IMR-90 (cell line): ENCODE measurements at regions not wholly inside any gene's neighbourhood (a gene's known extent, or its start where the extent isn't known, plus 50 kb on each side); places are given as distances from the start of the nearest gene placed in this dataset.

Experiments used
- ATAC-seq: fragments of 200-7000 bp; cut with Tn5 transposase; 2 replicates; pipeline ENCODE4 v1.9.1; 2020; ENCODE audit warnings: low read depth, mild to moderate bottlenecking, moderate library complexity
- BruUV-seq: library from RNA; stranded (reverse); fragments of 400-500 nt; replicated peaks from 2 replicates; lab custom pipeline; 2021; lab: Mats Ljungman, UMichigan
- CTCF ChIA-PET: fragments of 300-600 bp; formaldehyde crosslinking; extraction: SDS; loops from one replicate; lab custom pipeline; 2021; ENCODE audit warnings: antibody characterized with exemption; lab: Yijun Ruan, JAX
- POLR2A ChIA-PET: fragments of 300-600 bp; sonication (Branson Sonifier 250); formaldehyde crosslinking; loops from one replicate; lab custom pipeline; 2022; ENCODE audit warnings: antibody characterized with exemption; ENCODE audit not compliant: unreplicated experiment; lab: Charles Lee
- DNase-seq: peaks from one replicate; pipeline ENCODE4 v3.0.0; 2013
- H2AFZ ChIP-seq: replicated peaks from 2 replicates; pipeline ENCODE3; 2013; ENCODE audit warnings: low read length, mild to moderate bottlenecking; ENCODE audit not compliant: poor library complexity
- H2AK5ac ChIP-seq: 2 replicates; pipeline ENCODE4 v1.6.1; 2013; ENCODE audit warnings: low read depth, low read length, inconsistent platforms
- H2AK9ac ChIP-seq: replicated peaks from 2 replicates; pipeline ENCODE3; 2013; ENCODE audit warnings: mild to moderate bottlenecking, low read depth, low read length, moderate library complexity; ENCODE audit not compliant: poor library complexity
- H2BK120ac ChIP-seq: 2 replicates; pipeline ENCODE4 v1.6.1; 2013; ENCODE audit warnings: low read depth, low read length, inconsistent platforms
- H2BK15ac ChIP-seq: 3 replicates; pipeline ENCODE4 v1.6.1; 2013; ENCODE audit warnings: low read depth, low read length, inconsistent platforms
- H2BK20ac ChIP-seq: 2 replicates; pipeline ENCODE4 v1.6.1; 2013; ENCODE audit warnings: low read depth, mild to moderate bottlenecking, inconsistent platforms, low read length, moderate library complexity
- H2BK5ac ChIP-seq: 2 replicates; pipeline ENCODE4 v1.6.1; 2013; ENCODE audit warnings: mild to moderate bottlenecking, low read depth, low read length, inconsistent platforms; ENCODE audit not compliant: poor library complexity, severe bottlenecking
- H3K14ac ChIP-seq: replicated peaks from 2 replicates; pipeline ENCODE4 v1.6.1; 2013; ENCODE audit warnings: low read depth, low read length, inconsistent platforms
- H3K18ac ChIP-seq: 2 replicates; pipeline ENCODE4 v1.6.1; 2013; ENCODE audit warnings: low read depth, low read length, control low read depth
- H3K23ac ChIP-seq: 2 replicates; pipeline ENCODE4 v1.6.1; 2013; ENCODE audit warnings: low read depth, low read length, inconsistent platforms
- H3K27ac ChIP-seq: 2 replicates; pipeline ENCODE4 v1.5.1; 2013; ENCODE audit warnings: mild to moderate bottlenecking, control low read depth, low read length; ENCODE audit not compliant: insufficient read depth
- H3K27me3 ChIP-seq: 2 replicates; pipeline ENCODE4 v1.6.1; 2013; ENCODE audit warnings: low read length; ENCODE audit not compliant: control insufficient read depth, insufficient read depth
- H3K36me3 ChIP-seq: 2 replicates; pipeline ENCODE4 v1.6.1; 2013; ENCODE audit warnings: low read length, mixed read lengths; ENCODE audit not compliant: control insufficient read depth, insufficient read depth
- H3K4ac ChIP-seq: 2 replicates; pipeline ENCODE4 v1.6.1; 2013; ENCODE audit warnings: low read depth, low read length, inconsistent platforms
- H3K4me1 ChIP-seq: 2 replicates; pipeline ENCODE4 v1.6.1; 2013; ENCODE audit warnings: low read length, mixed read lengths; ENCODE audit not compliant: control insufficient read depth, insufficient read depth
- H3K4me2 ChIP-seq: 2 replicates; pipeline ENCODE4 v1.6.1; 2013; ENCODE audit warnings: low read depth, mild to moderate bottlenecking, control low read depth, low read length, moderate library complexity
- H3K4me3 ChIP-seq: 2 replicates; pipeline ENCODE4 v1.5.1; 2013; ENCODE audit warnings: low read depth, mild to moderate bottlenecking, control low read depth, low read length, moderate library complexity; ENCODE audit not compliant: insufficient read depth
- H3K56ac ChIP-seq: 2 replicates; pipeline ENCODE4 v1.6.1; 2013; ENCODE audit warnings: low read length, inconsistent platforms; ENCODE audit not compliant: insufficient read depth; ENCODE audit errors: extremely low read depth
- H3K79me1 ChIP-seq, 2 experiments: 2 replicates each; pipeline ENCODE4 v1.6.1; 2013; ENCODE audit warnings: low read length in 2 of 2, inconsistent platforms in 1 of 2, low read depth in 1 of 2
- H3K9ac ChIP-seq: 2 replicates; pipeline ENCODE4 v1.6.1; 2013; ENCODE audit warnings: low read depth, low read length, control low read depth
- H3K9me1 ChIP-seq: 2 replicates; pipeline ENCODE4 v1.6.1; 2013; ENCODE audit warnings: low read length, inconsistent platforms; ENCODE audit not compliant: insufficient read depth
- H3K9me3 ChIP-seq: 2 replicates; pipeline ENCODE4 v1.6.1; 2013; ENCODE audit warnings: low read length; ENCODE audit not compliant: control insufficient read depth, insufficient read depth
- H4K20me1 ChIP-seq: 2 replicates; pipeline ENCODE4 v1.6.1; 2013; ENCODE audit warnings: low read length, inconsistent platforms; ENCODE audit not compliant: insufficient read depth
- H4K5ac ChIP-seq: 2 replicates; pipeline ENCODE4 v1.6.1; 2013; ENCODE audit warnings: mild to moderate bottlenecking, low read depth, low read length, control low read depth
- H4K8ac ChIP-seq, 2 experiments: 2 replicates each; pipeline ENCODE4 v1.6.1; 2013; ENCODE audit warnings: low read depth in 2 of 2, low read length in 2 of 2, control low read depth in 1 of 2, inconsistent platforms in 1 of 2
- H4K91ac ChIP-seq: 2 replicates; pipeline ENCODE4 v1.6.1; 2013; ENCODE audit warnings: low read depth, low read length, inconsistent platforms; ENCODE audit not compliant: insufficient read depth
- BHLHE40 ChIP-seq: fragments of 150-350 bp; IDR thresholded peaks from 2 replicates; pipeline ENCODE4 v1.6.1; 2016; ENCODE audit warnings: mild to moderate bottlenecking, low read depth, low read length
- CEBPB ChIP-seq: IDR thresholded peaks from 2 replicates; pipeline ENCODE4 v1.6.1; 2012; ENCODE audit warnings: low read depth, low read length, improper control_type of control experiment
- CHD1 ChIP-seq: IDR thresholded peaks from 2 replicates; pipeline ENCODE4 v1.6.1; 2012; ENCODE audit warnings: low read depth, low read length, improper control_type of control experiment
- CTCF ChIP-seq: conservative IDR thresholded peaks from 2 replicates; pipeline ENCODE4 v1.5.1; 2012; ENCODE audit warnings: mild to moderate bottlenecking, low read depth, low read length, improper control_type of control experiment
- FOS ChIP-seq: fragments of 150-350 bp; IDR thresholded peaks from 2 replicates; pipeline ENCODE4 v1.6.1; 2016; ENCODE audit warnings: low read depth, low read length
- MAFK ChIP-seq: IDR thresholded peaks from 2 replicates; pipeline ENCODE4 v1.6.1; 2012; ENCODE audit warnings: low read depth, low read length, improper control_type of control experiment
- MAZ ChIP-seq: IDR thresholded peaks from 2 replicates; pipeline ENCODE4 v1.6.1; 2012; ENCODE audit warnings: low read depth, mild to moderate bottlenecking, low read length, improper control_type of control experiment, moderate library complexity, borderline replicate concordance
- MXI1 ChIP-seq: IDR thresholded peaks from 2 replicates; pipeline ENCODE4 v1.6.1; 2012; ENCODE audit warnings: low read depth, mild to moderate bottlenecking, low read length, moderate library complexity, borderline replicate concordance
- NFE2L2 ChIP-seq: fragments of 150-350 bp; IDR thresholded peaks from 2 replicates; pipeline ENCODE4 v1.6.1; 2016; ENCODE audit warnings: low read depth, mild to moderate bottlenecking, low read length
- POLR2A ChIP-seq: IDR thresholded peaks from 2 replicates; pipeline ENCODE4 v1.6.1; 2012; ENCODE audit warnings: mild to moderate bottlenecking, low read depth, low read length
- RAD21 ChIP-seq: IDR thresholded peaks from 2 replicates; pipeline ENCODE4 v1.6.1; 2012; ENCODE audit warnings: low read length, improper control_type of control experiment
- RCOR1 ChIP-seq: IDR thresholded peaks from 2 replicates; pipeline ENCODE4 v1.6.1; 2012; ENCODE audit warnings: mild to moderate bottlenecking, low read length, improper control_type of control experiment; ENCODE audit not compliant: insufficient replicate concordance
- RFX5 ChIP-seq: IDR thresholded peaks from 2 replicates; pipeline ENCODE4 v1.8.0; 2012; ENCODE audit warnings: low read depth, mild to moderate bottlenecking, low read length, moderate library complexity
- SMC3 ChIP-seq: fragments of 150-350 bp; IDR thresholded peaks from 2 replicates; pipeline ENCODE4 v1.6.1; 2016; ENCODE audit warnings: low read depth, mild to moderate bottlenecking, antibody characterized with exemption, low read length, moderate library complexity
- USF2 ChIP-seq: fragments of 150-350 bp; IDR thresholded peaks from 2 replicates; pipeline ENCODE4 v1.6.1; 2017; ENCODE audit warnings: mild to moderate bottlenecking, antibody characterized with exemption, low read length, low read depth
- WGBS, 2 experiments: methylation state at CpG; one replicate each; pipeline versions ENCODE4 v1.1.5 to v1.1.7; 2013; ENCODE audit warnings: missing lambda C conversion rate in 2 of 2; ENCODE audit not compliant: insufficient read length in 1 of 2; ENCODE audit errors: extremely low coverage in 2 of 2; 5-methylcytosine and 5-hydroxymethylcytosine counted together
- dilution Hi-C: fragments of 300-500 bp; cut with HindIII; formaldehyde crosslinking; loops from one replicate; pipeline ENCODE4 v1.14.3; 2018; ENCODE audit warnings: low sequenced_read_pairs; ENCODE audit not compliant: unreplicated experiment
- in situ Hi-C: fragments of 300-500 bp; cut with MboI; formaldehyde crosslinking; loops from 3 replicates; pipeline ENCODE4 v1.14.3; 2019; ENCODE audit warnings: low sequenced_read_pairs, inconsistent platforms, mixed read lengths
- intact Hi-C: fragments of 100-400 bp; cut with micrococcal nuclease; formaldehyde crosslinking; loops from 2 replicates; pipeline ENCODE4 v1.10.0; 2022
- TF ChIP-seq, protein P1 (sequence below): fragments of 150-350 bp; IDR thresholded peaks from 2 replicates; pipeline ENCODE4 v1.6.1; 2016; ENCODE audit warnings: low read depth, mild to moderate bottlenecking, low read length, moderate library complexity, borderline replicate concordance

- H3K23ac ChIP-seq = no peak overlapping the region
- H2BK20ac ChIP-seq = no peak overlapping the region
- no peak overlapping the region for H3K4me3 ChIP-seq
- H3K79me1 ChIP-seq = no peaks in the 10 kb centered on the region
- POLR2A ChIA-PET = no interaction called here
- H3K9ac ChIP-seq = no peak overlapping the region
- in situ Hi-C loops (no loop called here), dilution Hi-C loops (no loop called here), intact Hi-C loops (no loop called here)
- ATAC-seq = no peak
- no peak overlapping the region for H2BK15ac ChIP-seq
- no peak overlapping the region for H2BK5ac ChIP-seq
- H4K8ac ChIP-seq = no peak overlapping the region
- no peak overlapping the region for H3K4ac ChIP-seq
- no peak for DNase-seq
- H3K14ac ChIP-seq = no peak overlapping the region
- H4K5ac ChIP-seq = no peak overlapping the region
- BruUV-seq = no TSS peak
- no peaks in the 10 kb centered on the region; the same call in 1 of the 2 replicates for H3K9me1 ChIP-seq
- CTCF ChIA-PET = no interaction called here
- no peak overlapping the region for H2AFZ ChIP-seq
- no peaks in the 10 kb centered on the region for H3K4me1 ChIP-seq
- H3K27me3 ChIP-seq = peaks cover 16% of the 10 kb centered on the region
- no peak overlapping the region for H3K18ac ChIP-seq
- TF ChIP-seq RAD21 = no peak
- no peak for TF ChIP-seq MXI1
- no peak for TF ChIP-seq SMC3
- TF ChIP-seq FOS = no peak
- TF ChIP-seq RCOR1 = no peak
- no peak for TF ChIP-seq MAFK
- TF ChIP-seq CHD1 = no peak
- TF ChIP-seq BHLHE40 = no peak
- no peak for TF ChIP-seq CEBPB
- TF ChIP-seq RFX5 = no peak
- TF ChIP-seq POLR2A = no peak
- no peak for TF ChIP-seq NFE2L2
- TF ChIP-seq CTCF = no peak
- no peak for TF ChIP-seq USF2
- TF ChIP-seq, protein P1, sequence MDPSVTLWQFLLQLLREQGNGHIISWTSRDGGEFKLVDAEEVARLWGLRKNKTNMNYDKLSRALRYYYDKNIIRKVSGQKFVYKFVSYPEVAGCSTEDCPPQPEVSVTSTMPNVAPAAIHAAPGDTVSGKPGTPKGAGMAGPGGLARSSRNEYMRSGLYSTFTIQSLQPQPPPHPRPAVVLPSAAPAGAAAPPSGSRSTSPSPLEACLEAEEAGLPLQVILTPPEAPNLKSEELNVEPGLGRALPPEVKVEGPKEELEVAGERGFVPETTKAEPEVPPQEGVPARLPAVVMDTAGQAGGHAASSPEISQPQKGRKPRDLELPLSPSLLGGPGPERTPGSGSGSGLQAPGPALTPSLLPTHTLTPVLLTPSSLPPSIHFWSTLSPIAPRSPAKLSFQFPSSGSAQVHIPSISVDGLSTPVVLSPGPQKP = no peak
- TF ChIP-seq MAZ = no peak
- H2AK9ac ChIP-seq = no peak overlapping the region
- no peaks in the 10 kb centered on the region for H4K20me1 ChIP-seq
- H3K9me3 ChIP-seq = no peaks in the 10 kb centered on the region
- no peak overlapping the region for H3K56ac ChIP-seq
- no peak overlapping the region for H3K27ac ChIP-seq
- no peak overlapping the region for H2BK120ac ChIP-seq
- no peaks in the 10 kb centered on the region for H3K36me3 ChIP-seq
- no peak overlapping the region for H3K4me2 ChIP-seq
- H2AK5ac ChIP-seq = 0 out of 2 replicates have a peak overlapping the region, but pooled peaks have one; percentile 20
- no peak overlapping the region for H4K91ac ChIP-seq
- WGBS, 2 experiments = 20% methylated on average over 1 of the region's 3 CpGs; no CpG with 5 or more reads in 1 of the 2 experiments
These were observed 63.2 kb upstream of the BMPER start for GRCh38 chr7:33842150-33842549.
